ENCODE measurements at regions not wholly inside any gene's neighbourhood (a gene's known extent, or its start where the extent isn't known, plus 50 kb on each side); places are given as distances from the start of the nearest gene placed in this dataset.

- TF ChIP-seq POLR2A (IDR thresholded peaks at IDR 0.05; ENCODE audit: extremely low read depth, insufficient read length) (no peak), MYC (IDR thresholded peaks at IDR 0.05; ENCODE audit: low read depth, low read length) (no peak), MAX (IDR thresholded peaks at IDR 0.05; ENCODE audit: low read depth, low read length) (no peak)
- TF ChIP-seq, protein P1, sequence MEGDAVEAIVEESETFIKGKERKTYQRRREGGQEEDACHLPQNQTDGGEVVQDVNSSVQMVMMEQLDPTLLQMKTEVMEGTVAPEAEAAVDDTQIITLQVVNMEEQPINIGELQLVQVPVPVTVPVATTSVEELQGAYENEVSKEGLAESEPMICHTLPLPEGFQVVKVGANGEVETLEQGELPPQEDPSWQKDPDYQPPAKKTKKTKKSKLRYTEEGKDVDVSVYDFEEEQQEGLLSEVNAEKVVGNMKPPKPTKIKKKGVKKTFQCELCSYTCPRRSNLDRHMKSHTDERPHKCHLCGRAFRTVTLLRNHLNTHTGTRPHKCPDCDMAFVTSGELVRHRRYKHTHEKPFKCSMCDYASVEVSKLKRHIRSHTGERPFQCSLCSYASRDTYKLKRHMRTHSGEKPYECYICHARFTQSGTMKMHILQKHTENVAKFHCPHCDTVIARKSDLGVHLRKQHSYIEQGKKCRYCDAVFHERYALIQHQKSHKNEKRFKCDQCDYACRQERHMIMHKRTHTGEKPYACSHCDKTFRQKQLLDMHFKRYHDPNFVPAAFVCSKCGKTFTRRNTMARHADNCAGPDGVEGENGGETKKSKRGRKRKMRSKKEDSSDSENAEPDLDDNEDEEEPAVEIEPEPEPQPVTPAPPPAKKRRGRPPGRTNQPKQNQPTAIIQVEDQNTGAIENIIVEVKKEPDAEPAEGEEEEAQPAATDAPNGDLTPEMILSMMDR (IDR thresholded peaks at IDR 0.05; ENCODE audit: low read depth, low read length): no peak
Measured at GRCh38 chr9:135221576-135221950, 134.1 kb downstream of the OLFM1 start.

Measured in NB4 (cell line).